Smooth muscle cell of the brain vasculature (primary cell): ENCODE measurements at regions not wholly inside any gene's neighbourhood (a gene's known extent, or its start where the extent isn't known, plus 50 kb on each side); places are given as distances from the start of the nearest gene placed in this dataset.
"Not testable (repeated sequence)": the region's sequence is repeated elsewhere in the genome, so short reads cannot be mapped to it uniquely, and the experiment has no call there.

Source experiments
- DNase-seq: peaks from one replicate; pipeline ENCODE4 v3.0.0-alpha.2; 2012; ENCODE audit warnings: low read depth, low spot score

GRCh38 chr10:113493195-113493594, 59.7 kb upstream of the HABP2 start:
- no peak for DNase-seq

- DNase-seq, result no peak
Observed at GRCh38 chr10:113493882-113494301, 59.0 kb upstream of the HABP2 start.

GRCh38 chr10:113494761-113495160, 58.1 kb upstream of the HABP2 start:
- no peak for DNase-seq

DNA sequence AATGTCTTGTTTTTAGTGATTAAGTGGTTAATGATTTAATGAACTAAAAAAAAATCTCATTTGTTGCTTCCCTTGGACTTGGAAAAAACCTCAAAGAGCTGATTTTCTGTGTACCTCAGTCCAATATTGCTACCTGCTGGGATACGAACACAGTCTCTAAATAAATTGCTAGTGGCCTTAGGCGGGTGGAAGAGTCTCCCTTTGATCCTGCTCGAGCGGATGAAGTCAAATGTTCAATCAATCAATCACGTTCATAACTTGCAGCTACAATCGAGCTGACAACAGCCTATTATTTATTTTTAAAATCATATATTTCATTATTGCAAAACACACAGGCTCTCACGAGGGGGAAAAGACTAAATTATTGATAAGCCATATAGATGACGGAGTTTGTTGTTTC, 57.3 kb upstream of the HABP2 start:
- DNase-seq, result no peak

DNA sequence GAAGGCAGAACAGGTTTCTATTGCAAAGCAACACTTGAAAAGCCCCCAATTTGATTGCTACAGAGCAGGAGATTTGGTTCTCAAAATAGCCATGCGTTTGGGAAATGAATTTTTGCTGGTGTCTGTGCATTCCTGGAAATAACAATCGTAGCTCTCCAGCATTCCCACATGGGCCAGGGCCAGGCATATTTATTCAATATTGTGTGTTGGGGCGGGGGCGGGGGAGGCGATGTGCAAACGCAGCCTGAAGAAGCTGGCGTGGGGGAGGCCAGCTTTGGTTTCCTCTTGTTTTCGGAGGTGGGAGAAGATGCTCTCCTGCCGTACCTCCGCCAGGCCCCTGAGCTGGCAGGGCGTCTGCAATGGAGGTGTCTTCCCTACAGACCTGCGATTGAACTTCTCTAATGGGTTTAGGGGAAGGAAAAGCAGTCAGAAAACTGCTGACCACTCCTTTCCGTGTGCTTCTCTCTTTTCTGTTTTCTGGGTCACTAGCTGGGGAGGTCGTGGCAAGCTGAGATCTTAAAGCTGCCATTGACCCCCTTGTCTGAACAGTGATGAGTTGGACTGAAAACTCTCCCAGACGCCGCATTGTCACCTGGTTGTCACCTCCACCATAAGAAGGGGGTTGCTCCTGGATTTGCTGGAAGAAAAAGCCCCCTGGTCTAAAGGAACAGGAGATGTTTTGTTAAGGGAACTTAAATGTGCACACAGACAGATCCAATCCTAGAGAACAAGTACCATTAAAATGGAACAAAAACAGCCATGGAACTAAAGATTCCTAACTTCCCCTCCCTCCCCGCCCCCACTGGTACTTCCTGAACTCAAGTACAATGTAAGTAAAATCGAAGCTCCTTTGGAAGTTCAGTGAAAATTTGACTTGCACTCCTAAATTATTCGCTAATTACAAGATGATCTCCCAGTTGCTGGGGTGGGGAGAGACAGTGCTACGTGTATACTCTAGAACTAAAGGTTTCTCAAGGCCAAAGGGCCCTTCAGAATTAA, 56.4 kb upstream of the HABP2 start:
- DNase-seq, result no peak

GRCh38 chr10:113497198-113497597, 55.7 kb upstream of the HABP2 start:
- no peak for DNase-seq

- DNase-seq, result no peak
Observed at GRCh38 chr10:113498997-113499396, 53.9 kb upstream of the HABP2 start.

DNA sequence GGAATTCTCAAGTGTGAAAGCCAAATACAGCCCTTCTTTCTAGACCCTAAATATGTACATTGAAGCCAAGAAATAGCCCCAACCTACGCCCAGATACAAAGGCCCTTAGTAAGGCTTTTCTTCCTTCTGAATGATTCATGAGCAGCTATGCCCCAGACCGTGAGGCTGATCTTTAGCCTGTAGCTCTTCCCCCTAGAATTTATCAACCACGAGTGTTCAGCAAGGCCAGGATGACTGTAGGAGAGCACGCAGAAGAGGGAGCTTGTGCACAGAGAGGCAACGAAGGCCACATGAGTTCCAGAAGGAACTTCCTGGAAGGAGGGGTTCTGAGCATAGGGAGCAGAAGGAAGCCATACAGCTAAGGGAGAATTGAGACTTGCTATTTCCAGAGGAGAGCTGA, 53.0 kb upstream of the HABP2 start:
- no peak for DNase-seq

- not testable (repeated sequence) for DNase-seq
Observed at GRCh38 chr10:113501031-113501430, 51.8 kb upstream of the HABP2 start.
